ENCODE measurements at regions not wholly inside any gene's neighbourhood (a gene's known extent, or its start where the extent isn't known, plus 50 kb on each side); places are given as distances from the start of the nearest gene placed in this dataset.
A peak's percentile ranks its signal among the peaks of the same experiment; 100 is the strongest.

GRCh38 chr12:94756789-94757188 lies 106.4 kb upstream of the TMCC3 start:
- H3K4me1 ChIP-seq (ENCODE audit: insufficient read depth, low read length, poor library complexity, severe bottlenecking): no peaks in the 10 kb centered on the region
- POLR2A ChIA-PET (ENCODE audit: low non-redundant PET): interaction anchor here (0.6 kb wide), 1 partner anchor 1016 kb away, joined by 3 read pairs; no protein-coding TSS in a partner anchor
- H3K27ac ChIP-seq (ENCODE audit: low read depth, low read length, poor library complexity, severe bottlenecking): no peak overlapping the region
- CTCF ChIA-PET: no interaction called here
- TF ChIP-seq CTCF (conservative IDR thresholded peaks at IDR 0.05; ENCODE audit: low read depth, low read length) (no peak), EZH2 (IDR thresholded peaks at IDR 0.05; ENCODE audit: borderline replicate concordance, low read depth, low read length, poor library complexity, severe bottlenecking) (no peak)
- no peak overlapping the region for H3K4me3 ChIP-seq (ENCODE audit: low read depth, low read length, poor library complexity, severe bottlenecking)
- no peak for DNase-seq (ENCODE audit: low spot score)
- H3K36me3 ChIP-seq (ENCODE audit: insufficient read depth, low read length, poor library complexity, severe bottlenecking): no peaks in the 10 kb centered on the region
- H3K9me3 ChIP-seq (ENCODE audit: low read depth, low read length, poor library complexity, severe bottlenecking): no peaks in the 10 kb centered on the region
- no peaks in the 10 kb centered on the region for H3K27me3 ChIP-seq (replicated peaks; ENCODE audit: insufficient read depth, low read depth, low read length, poor library complexity)
- intact Hi-C loops (cut with micrococcal nuclease; ENCODE audit: unreplicated experiment): no loop called here
- BruUV-seq (replicated peaks): no TSS peak

GRCh38 chr12:94755598-94755997 lies 105.2 kb upstream of the TMCC3 start:
- ChIA-PET POLR2A (ENCODE audit: low non-redundant PET) (no interaction called here), CTCF (no interaction called here)
- H3K9me3 ChIP-seq (ENCODE audit: low read depth, low read length, poor library complexity, severe bottlenecking): no peaks in the 10 kb centered on the region
- H3K36me3 ChIP-seq (ENCODE audit: insufficient read depth, low read length, poor library complexity, severe bottlenecking): no peaks in the 10 kb centered on the region
- no TSS peak for BruUV-seq (replicated peaks)
- H3K4me3 ChIP-seq (ENCODE audit: low read depth, low read length, poor library complexity, severe bottlenecking): no peak overlapping the region
- DNase-seq (ENCODE audit: low spot score): no peak
- TF ChIP-seq EZH2 (IDR thresholded peaks at IDR 0.05; ENCODE audit: borderline replicate concordance, low read depth, low read length, poor library complexity, severe bottlenecking) (no peak), CTCF (conservative IDR thresholded peaks at IDR 0.05; ENCODE audit: low read depth, low read length) (no peak)
- no peaks in the 10 kb centered on the region for H3K4me1 ChIP-seq (ENCODE audit: insufficient read depth, low read length, poor library complexity, severe bottlenecking)
- no peaks in the 10 kb centered on the region for H3K27me3 ChIP-seq (replicated peaks; ENCODE audit: insufficient read depth, low read depth, low read length, poor library complexity)
- H3K27ac ChIP-seq (ENCODE audit: low read depth, low read length, poor library complexity, severe bottlenecking): no peak overlapping the region
- intact Hi-C loops (cut with micrococcal nuclease; ENCODE audit: unreplicated experiment): no loop called here

- no TSS peak for BruUV-seq (replicated peaks)
- H3K4me3 ChIP-seq (ENCODE audit: low read depth, low read length, poor library complexity, severe bottlenecking): no peak overlapping the region
- TF ChIP-seq EZH2 (IDR thresholded peaks at IDR 0.05; ENCODE audit: borderline replicate concordance, low read depth, low read length, poor library complexity, severe bottlenecking): no peak
- TF ChIP-seq CTCF (conservative IDR thresholded peaks at IDR 0.05; ENCODE audit: low read depth, low read length): peak; percentile 41; the same call in 1 of the 2 replicates
- H3K4me1 ChIP-seq (ENCODE audit: insufficient read depth, low read length, poor library complexity, severe bottlenecking): no peaks in the 10 kb centered on the region
- H3K36me3 ChIP-seq (ENCODE audit: insufficient read depth, low read length, poor library complexity, severe bottlenecking): no peaks in the 10 kb centered on the region
- ChIA-PET CTCF (no interaction called here), POLR2A (ENCODE audit: low non-redundant PET) (no interaction called here)
- H3K9me3 ChIP-seq (ENCODE audit: low read depth, low read length, poor library complexity, severe bottlenecking): no peaks in the 10 kb centered on the region
- intact Hi-C loops (cut with micrococcal nuclease; ENCODE audit: unreplicated experiment): no loop called here
- no peak overlapping the region for H3K27ac ChIP-seq (ENCODE audit: low read depth, low read length, poor library complexity, severe bottlenecking)
- H3K27me3 ChIP-seq (replicated peaks; ENCODE audit: insufficient read depth, low read depth, low read length, poor library complexity): no peaks in the 10 kb centered on the region
- DNase-seq (ENCODE audit: low spot score): no peak
Measured at GRCh38 chr12:94754653-94755052, 104.3 kb upstream of the TMCC3 start.

All from A673 (cell line).